T47D (cell line): ENCODE measurements at regions not wholly inside any gene's neighbourhood (a gene's known extent, or its start where the extent isn't known, plus 50 kb on each side); places are given as distances from the start of the nearest gene placed in this dataset.
"Not testable (repeated sequence)": the region's sequence is repeated elsewhere in the genome, so short reads cannot be mapped to it uniquely, and the experiment has no call there.

Experiments
- DNase-seq, 2 experiments: peaks; one replicate each; pipeline versions ENCODE4 v3.0.0 to v3.0.0-alpha.2; 2011 to 2012; ENCODE audit warnings: low read depth in 1 of 2, low spot score in 1 of 2
- JUND ChIP-seq: IDR thresholded peaks from 2 replicates; pipeline ENCODE4 v1.6.1; 2012; ENCODE audit warnings: low read depth
- in situ Hi-C: cut with HindIII; loops from 2 replicates; pipeline ENCODE4 v1.10.0; 2016; ENCODE audit warnings: low sequenced_read_pairs, low pct_unique_long_range_greater_than_20kb

GRCh38 chr4:112083587-112084347, 61.5 kb upstream of the FAM241A start:
- DNase-seq = no peak
- in situ Hi-C loops = no loop called here
- TF ChIP-seq JUND = no peak

- TF ChIP-seq JUND = no peak
- no peak for DNase-seq
- in situ Hi-C loops = no loop called here
Observed at GRCh38 chr4:112085156-112086035, 59.9 kb upstream of the FAM241A start.

GRCh38 chr4:112086036-112086434, 59.2 kb upstream of the FAM241A start:
- no peak for DNase-seq
- TF ChIP-seq JUND = no peak
- in situ Hi-C loops = no loop called here

- in situ Hi-C loops, DNase-seq: not testable (repeated sequence)
Observed at GRCh38 chr4:112086661-112087060, 58.6 kb upstream of the FAM241A start.

- DNase-seq, in situ Hi-C loops: not testable (repeated sequence)
Observed at GRCh38 chr4:112092330-112092729, 52.9 kb upstream of the FAM241A start.

- TF ChIP-seq JUND = no peak
- DNase-seq = peak in 1 of 2 experiments; percentile 58
- in situ Hi-C loops = no loop called here
Observed at GRCh38 chr4:112093636-112094202, 51.5 kb upstream of the FAM241A start.

GRCh38 chr4:112094330-112094729, 50.9 kb upstream of the FAM241A start:
- in situ Hi-C loops = no loop called here
- DNase-seq = no peak
- TF ChIP-seq JUND = no peak
